ENCODE measurements at regions not wholly inside any gene's neighbourhood (a gene's known extent, or its start where the extent isn't known, plus 50 kb on each side); places are given as distances from the start of the nearest gene placed in this dataset.

DNA sequence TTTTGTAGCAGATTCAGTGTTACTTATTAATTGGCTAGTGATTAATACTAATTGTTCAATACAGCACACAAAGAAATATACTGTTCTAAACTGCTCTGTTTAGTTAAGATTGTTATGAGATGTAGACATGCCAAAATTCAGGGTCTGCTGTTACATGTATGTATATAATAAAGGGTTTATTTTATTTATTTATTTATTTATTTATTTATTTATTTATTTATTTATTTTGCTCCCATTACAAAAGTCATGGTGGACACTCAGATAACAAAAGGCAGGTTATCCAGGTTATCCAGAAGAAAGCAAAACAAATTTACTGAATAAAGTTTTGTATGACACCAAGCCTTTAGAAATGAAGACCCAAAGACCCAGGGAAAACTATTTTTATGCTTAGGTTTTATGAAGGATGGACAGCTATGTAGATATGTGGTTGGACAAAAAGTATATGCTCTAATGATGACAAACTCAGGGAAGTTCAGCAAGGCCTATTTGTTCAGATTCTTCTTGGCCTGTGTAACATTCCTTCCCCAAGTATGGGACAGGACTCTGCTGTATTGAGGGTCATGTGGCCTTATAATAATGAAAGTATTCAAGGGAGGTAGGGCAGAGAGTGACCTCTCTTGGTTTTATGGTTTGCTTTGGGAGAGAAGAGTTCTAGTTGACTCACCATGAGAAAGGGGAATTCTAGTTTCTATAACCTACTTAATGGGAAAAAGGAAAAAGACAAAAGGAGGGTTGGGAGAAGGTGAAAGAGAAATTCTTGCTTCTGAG is 1056.8 kb downstream of the ROBO2 start:
- no TSS peak for BruUV-seq (replicated peaks)
- CTCF ChIA-PET: no interaction called here
- POLR2A ChIA-PET: no interaction called here
- dilution Hi-C loops (cut with MboI; ENCODE audit: extremely low pct_ligation_motif_present, low sequenced_read_pairs) (no loop called here), intact Hi-C loops (cut with micrococcal nuclease) (no loop called here)
- H3K9me1 ChIP-seq (replicated peaks; ENCODE audit: control insufficient read depth, extremely low read depth, insufficient read depth, low read length): no peaks in the 10 kb centered on the region
- no peaks in the 10 kb centered on the region for H3K9me3 ChIP-seq (replicated peaks; ENCODE audit: control insufficient read depth, insufficient read depth, low read length)
- H3K9ac ChIP-seq (replicated peaks; ENCODE audit: extremely low read depth, insufficient read depth, low read length): no peak overlapping the region
- no peaks in the 10 kb centered on the region for H3K79me2 ChIP-seq (ENCODE audit: control insufficient read depth, insufficient read depth, low read length)
- no peak overlapping the region for H3K4me2 ChIP-seq (ENCODE audit: insufficient read depth, low read length)
- TF ChIP-seq, protein P1, sequence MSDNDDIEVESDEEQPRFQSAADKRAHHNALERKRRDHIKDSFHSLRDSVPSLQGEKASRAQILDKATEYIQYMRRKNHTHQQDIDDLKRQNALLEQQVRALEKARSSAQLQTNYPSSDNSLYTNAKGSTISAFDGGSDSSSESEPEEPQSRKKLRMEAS (IDR thresholded peaks at IDR 0.05; ENCODE audit: insufficient read depth, insufficient read length): no peak
- TF ChIP-seq POLR2A (IDR thresholded peaks at IDR 0.05; ENCODE audit: low read depth, low read length) (no peak), GATA2 (IDR thresholded peaks at IDR 0.05; ENCODE audit: insufficient read depth, insufficient read length, low read depth, low read length) (no peak), MYC (IDR thresholded peaks at IDR 0.05; ENCODE audit: low read depth, low read length) (no peak)
- no peak overlapping the region for H3K27ac ChIP-seq (ENCODE audit: insufficient read depth, low read depth, low read length)
- H3K36me3 ChIP-seq (ENCODE audit: control insufficient read depth in 2 of 2, extremely low read depth in 1 of 2, insufficient read depth in 2 of 2, low read length in 2 of 2): no peaks in the 10 kb centered on the region
- H2AFZ ChIP-seq (ENCODE audit: low read depth, low read length): no peak overlapping the region
- H4K20me1 ChIP-seq (replicated peaks; ENCODE audit: control insufficient read depth, extremely low read depth, insufficient read depth, low read length): no peaks in the 10 kb centered on the region
- FAIRE-seq (no peak), DNase-seq (ENCODE audit: low read depth, low spot score) (no peak)
- no peaks in the 10 kb centered on the region for H3K27me3 ChIP-seq (ENCODE audit: control insufficient read depth in 2 of 2, insufficient read depth in 2 of 2, low read length in 2 of 2)
- no peak overlapping the region for H3K4me3 ChIP-seq (replicated peaks in 1 of 3; ENCODE audit: insufficient read depth in 1 of 3, low read depth in 1 of 3, low read length in 3 of 3)
- no peaks in the 10 kb centered on the region for H3K4me1 ChIP-seq (ENCODE audit: control insufficient read depth, extremely low read depth, insufficient read depth, low read length)

DNA sequence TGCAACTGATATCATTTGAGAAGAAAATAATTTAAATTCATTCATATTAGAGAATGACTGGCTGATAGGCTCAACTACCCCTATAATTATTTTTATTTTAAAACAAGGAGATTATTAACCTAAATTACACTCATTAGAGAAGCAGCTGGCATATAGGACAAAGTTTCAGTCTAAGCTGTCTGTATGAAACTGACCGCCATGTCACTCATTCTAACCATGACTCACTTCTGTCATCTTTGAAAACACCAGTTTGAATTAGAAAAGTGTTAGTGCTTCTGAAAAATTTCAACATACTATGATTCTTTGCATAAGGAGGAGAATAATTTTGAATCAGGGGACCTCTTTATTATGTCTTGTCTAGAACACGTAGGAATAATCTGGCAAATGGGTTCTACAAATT is 1058.5 kb downstream of the ROBO2 start:
- Histone ChIP-seq H4K20me1 (replicated peaks; ENCODE audit: control insufficient read depth, extremely low read depth, insufficient read depth, low read length) (no peaks in the 10 kb centered on the region), H3K27me3 (ENCODE audit: control insufficient read depth in 2 of 2, insufficient read depth in 2 of 2, low read length in 2 of 2) (no peaks in the 10 kb centered on the region), H3K4me2 (ENCODE audit: insufficient read depth, low read length) (no peak overlapping the region), H3K9me1 (replicated peaks; ENCODE audit: control insufficient read depth, extremely low read depth, insufficient read depth, low read length) (no peaks in the 10 kb centered on the region), H3K27ac (ENCODE audit: insufficient read depth, low read depth, low read length) (no peak overlapping the region), H3K9ac (replicated peaks; ENCODE audit: extremely low read depth, insufficient read depth, low read length) (no peak overlapping the region), H3K36me3 (ENCODE audit: control insufficient read depth in 2 of 2, extremely low read depth in 1 of 2, insufficient read depth in 2 of 2, low read length in 2 of 2) (no peaks in the 10 kb centered on the region), H3K79me2 (ENCODE audit: control insufficient read depth, insufficient read depth, low read length) (no peaks in the 10 kb centered on the region), H3K9me3 (replicated peaks; ENCODE audit: control insufficient read depth, insufficient read depth, low read length) (no peaks in the 10 kb centered on the region), H3K4me1 (ENCODE audit: control insufficient read depth, extremely low read depth, insufficient read depth, low read length) (no peaks in the 10 kb centered on the region), H3K4me3 (replicated peaks in 1 of 3; ENCODE audit: insufficient read depth in 1 of 3, low read depth in 1 of 3, low read length in 3 of 3) (no peak overlapping the region), H2AFZ (ENCODE audit: low read depth, low read length) (no peak overlapping the region)
- ChIA-PET CTCF (no interaction called here), POLR2A (no interaction called here)
- FAIRE-seq: no peak
- TF ChIP-seq MYC (IDR thresholded peaks at IDR 0.05; ENCODE audit: low read depth, low read length) (no peak), POLR2A (IDR thresholded peaks at IDR 0.05; ENCODE audit: low read depth, low read length) (no peak), POLR2AphosphoS5 (IDR thresholded peaks at IDR 0.05; ENCODE audit: insufficient read depth, low read depth, low read length) (no peak), JUN (IDR thresholded peaks at IDR 0.05; ENCODE audit: borderline replicate concordance, insufficient read depth, insufficient read length, low read depth) (no peak), GATA2 (IDR thresholded peaks at IDR 0.05; ENCODE audit: insufficient read depth, insufficient read length, low read depth, low read length) (no peak), FOS (IDR thresholded peaks at IDR 0.05; ENCODE audit: borderline replicate concordance, insufficient read depth, low read length) (no peak), EZH2 (IDR thresholded peaks at IDR 0.05; ENCODE audit: borderline replicate concordance, low read depth, low read length, severe bottlenecking) (no peak)
- TF ChIP-seq, protein P2, sequence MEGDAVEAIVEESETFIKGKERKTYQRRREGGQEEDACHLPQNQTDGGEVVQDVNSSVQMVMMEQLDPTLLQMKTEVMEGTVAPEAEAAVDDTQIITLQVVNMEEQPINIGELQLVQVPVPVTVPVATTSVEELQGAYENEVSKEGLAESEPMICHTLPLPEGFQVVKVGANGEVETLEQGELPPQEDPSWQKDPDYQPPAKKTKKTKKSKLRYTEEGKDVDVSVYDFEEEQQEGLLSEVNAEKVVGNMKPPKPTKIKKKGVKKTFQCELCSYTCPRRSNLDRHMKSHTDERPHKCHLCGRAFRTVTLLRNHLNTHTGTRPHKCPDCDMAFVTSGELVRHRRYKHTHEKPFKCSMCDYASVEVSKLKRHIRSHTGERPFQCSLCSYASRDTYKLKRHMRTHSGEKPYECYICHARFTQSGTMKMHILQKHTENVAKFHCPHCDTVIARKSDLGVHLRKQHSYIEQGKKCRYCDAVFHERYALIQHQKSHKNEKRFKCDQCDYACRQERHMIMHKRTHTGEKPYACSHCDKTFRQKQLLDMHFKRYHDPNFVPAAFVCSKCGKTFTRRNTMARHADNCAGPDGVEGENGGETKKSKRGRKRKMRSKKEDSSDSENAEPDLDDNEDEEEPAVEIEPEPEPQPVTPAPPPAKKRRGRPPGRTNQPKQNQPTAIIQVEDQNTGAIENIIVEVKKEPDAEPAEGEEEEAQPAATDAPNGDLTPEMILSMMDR (IDR thresholded peaks at IDR 0.05; ENCODE audit: extremely low read depth in 1 of 2, insufficient read depth in 1 of 2, low read depth in 1 of 2, low read length in 2 of 2): no peak
- TF ChIP-seq, protein P1 (IDR thresholded peaks at IDR 0.05; ENCODE audit: insufficient read depth, insufficient read length): no peak
- BruUV-seq (replicated peaks): no TSS peak
- dilution Hi-C loops (cut with MboI; ENCODE audit: extremely low pct_ligation_motif_present, low sequenced_read_pairs) (no loop called here), intact Hi-C loops (cut with micrococcal nuclease) (no loop called here)
- DNase-seq (ENCODE audit: low read depth, low spot score): no peak

Measured in endothelial cell of umbilical vein (primary cell).